GM23248 (cell line): ENCODE measurements at regions not wholly inside any gene's neighbourhood (a gene's known extent, or its start where the extent isn't known, plus 50 kb on each side); places are given as distances from the start of the nearest gene placed in this dataset.

Experiments used
- DNase-seq: peaks from one replicate; pipeline ENCODE4 v3.0.0-alpha.2; 2015
- H2AFZ ChIP-seq: fragments of 200-600 bp; sonication (generic); 2 replicates; pipeline ENCODE4 v1.6.1; 2016; ENCODE audit warnings: antibody characterized with exemption
- H3F3A ChIP-seq: fragments of 200-600 bp; sonication (generic); 2 replicates; pipeline ENCODE4 v1.6.1; 2016; ENCODE audit warnings: mild to moderate bottlenecking, antibody characterized with exemption, mixed run types; ENCODE audit not compliant: insufficient read depth
- H3K27ac ChIP-seq: fragments of 200-600 bp; sonication (generic); 2 replicates; pipeline ENCODE4 v1.5.1; 2016; ENCODE audit warnings: mild to moderate bottlenecking
- H3K27me3 ChIP-seq: fragments of 200-600 bp; sonication (generic); replicated peaks from 2 replicates; pipeline ENCODE4 v1.6.1; 2016; ENCODE audit warnings: mild to moderate bottlenecking; ENCODE audit not compliant: insufficient read depth
- H3K36me3 ChIP-seq: fragments of 200-600 bp; sonication (generic); 2 replicates; pipeline ENCODE4 v1.6.1; 2016; ENCODE audit warnings: low read depth, mild to moderate bottlenecking
- H3K4me1 ChIP-seq: fragments of 200-600 bp; sonication (generic); 2 replicates; pipeline ENCODE4 v1.6.1; 2016; ENCODE audit warnings: mild to moderate bottlenecking; ENCODE audit not compliant: insufficient read depth
- H3K4me2 ChIP-seq: fragments of 200-600 bp; sonication (generic); one replicate; pipeline ENCODE4 v1.6.1; 2016; ENCODE audit warnings: mild to moderate bottlenecking; ENCODE audit not compliant: unreplicated experiment
- H3K4me3 ChIP-seq: fragments of 200-600 bp; sonication (generic); 2 replicates; pipeline ENCODE4 v1.5.1; 2016; ENCODE audit warnings: mild to moderate bottlenecking
- H3K79me2 ChIP-seq: fragments of 200-600 bp; sonication (generic); 2 replicates; pipeline ENCODE4 v1.6.1; 2016; ENCODE audit warnings: mild to moderate bottlenecking; ENCODE audit not compliant: insufficient read depth
- H3K9ac ChIP-seq: fragments of 200-600 bp; sonication (generic); 2 replicates; pipeline ENCODE4 v1.6.1; 2016; ENCODE audit warnings: mild to moderate bottlenecking
- H3K9me2 ChIP-seq: fragments of 200-600 bp; sonication (generic); 2 replicates; pipeline ENCODE4 v1.6.1; 2016; ENCODE audit warnings: mixed run types, mild to moderate bottlenecking, moderate library complexity; ENCODE audit not compliant: insufficient read depth
- H3K9me3 ChIP-seq: fragments of 200-600 bp; sonication (generic); one replicate; pipeline ENCODE4 v1.6.1; 2017; ENCODE audit warnings: low read depth
- H4K20me1 ChIP-seq: fragments of 200-600 bp; sonication (generic); 2 replicates; pipeline ENCODE4 v1.6.0; 2016; ENCODE audit not compliant: insufficient read depth
- EZH2 ChIP-seq: fragments of 200-600 bp; sonication (generic); IDR thresholded peaks from 2 replicates; pipeline ENCODE4 v1.6.1; 2018; ENCODE audit warnings: antibody characterized with exemption, mild to moderate bottlenecking; ENCODE audit not compliant: insufficient read depth, poor library complexity, severe bottlenecking
- EZH2phosphoT487 ChIP-seq: fragments of 200-600 bp; sonication (generic); IDR thresholded peaks from 2 replicates; pipeline ENCODE4 v1.6.1; 2018; ENCODE audit warnings: antibody characterized with exemption, moderate library complexity, mild to moderate bottlenecking, low read depth; ENCODE audit not compliant: insufficient read depth
- WGBS, 2 experiments: methylation state at CpG; one replicate each; pipeline ENCODE4 v1.1.6; 2015 to 2017; ENCODE audit warnings: low lambda C conversion rate in 2 of 2, low coverage in 1 of 2; ENCODE audit errors: missing lambda C conversion rate in 2 of 2; 5-methylcytosine and 5-hydroxymethylcytosine counted together
- in situ Hi-C: fragments of 300-500 bp; cut with MboI; formaldehyde crosslinking; loops from 2 replicates; pipeline ENCODE4 v1.15.0; 2020

DNA sequence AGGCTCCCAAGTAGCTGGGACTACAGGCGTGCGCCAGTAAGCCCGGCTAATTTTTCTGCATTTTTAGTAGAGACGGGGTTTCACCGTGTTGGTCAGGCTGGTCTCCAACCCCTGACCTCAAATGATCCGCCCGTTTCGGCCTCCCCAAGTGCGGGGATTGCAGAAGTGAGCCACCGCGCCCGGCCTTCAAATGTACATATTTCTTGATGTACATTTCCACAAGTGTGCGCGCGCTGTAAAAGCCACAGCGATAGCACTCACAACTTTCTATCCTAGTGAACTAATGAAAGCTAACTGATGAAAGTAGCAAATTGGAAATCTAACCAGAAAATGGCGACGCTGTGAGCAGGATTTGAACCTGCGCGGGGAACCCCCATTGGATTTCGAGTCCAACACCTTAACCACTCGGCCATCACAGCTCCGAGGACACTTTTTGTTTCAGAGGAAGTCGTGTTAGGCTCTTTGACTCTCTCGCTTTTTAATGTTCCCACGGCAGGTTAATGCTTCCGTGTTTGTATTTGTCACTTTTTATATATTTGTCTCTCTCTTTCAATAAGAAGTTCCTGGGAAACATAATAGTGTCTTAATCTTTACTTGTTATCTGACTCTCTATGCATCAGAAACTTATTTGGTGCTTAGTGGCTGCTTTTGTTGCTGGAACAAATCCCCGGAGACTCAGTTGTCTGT lies 199.4 kb upstream of the ZNF184 start:
- WGBS, 2 experiments: 4 to 7% methylated on average over 28 of the region's 28 CpGs
- H2AFZ ChIP-seq: peak overlapping the region; percentile 54
- no peak overlapping the region for H3K9ac ChIP-seq

DNA sequence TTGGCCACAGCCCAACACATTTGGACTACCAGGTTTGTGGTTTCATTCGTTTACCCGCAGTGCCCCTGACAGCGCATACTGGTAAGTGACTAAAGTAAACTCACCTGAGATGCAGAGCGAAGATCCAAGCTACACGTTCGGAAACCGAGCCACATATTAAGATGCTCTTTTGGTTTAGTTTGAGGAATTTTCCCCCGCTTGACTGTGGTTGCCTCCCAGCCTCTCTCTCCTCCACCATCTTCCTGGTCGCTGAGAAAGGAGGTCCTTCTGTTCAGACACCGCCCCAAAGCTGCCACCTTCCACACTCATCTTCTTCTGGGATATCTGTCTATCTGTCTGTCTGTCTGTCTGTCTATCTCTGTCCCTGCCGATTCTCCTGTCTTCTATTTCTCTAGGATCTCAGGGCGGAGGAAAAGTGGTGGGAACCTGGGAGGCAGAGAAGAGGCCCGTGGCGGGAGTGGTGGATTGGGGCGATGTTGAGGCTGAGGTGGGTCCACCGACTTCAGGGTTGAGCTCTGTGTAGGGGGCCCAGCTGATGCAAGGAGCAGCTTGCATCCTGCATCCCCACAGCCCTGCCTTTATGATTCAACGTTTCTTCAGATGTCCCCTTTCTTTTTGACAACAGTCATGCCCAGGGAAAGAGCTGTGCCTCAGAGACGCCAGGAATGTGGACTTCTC lies 196.9 kb upstream of the ZNF184 start:
- peak overlapping the region; percentile 54 for H3K4me2 ChIP-seq
- in situ Hi-C loops: no loop called here
- H3K79me2 ChIP-seq: no peaks in the 10 kb centered on the region
- peak overlapping the region; percentile 56 for H2AFZ ChIP-seq
- no peak overlapping the region for H3K27ac ChIP-seq
- no peaks in the 10 kb centered on the region for H3K9me2 ChIP-seq
- H3K4me3 ChIP-seq: peak overlapping the region; percentile 68
- no peaks in the 10 kb centered on the region for H4K20me1 ChIP-seq
- DNase-seq: no peak
- H3K9ac ChIP-seq: no peak overlapping the region
- 9 to 14% methylated on average over 17 to 18 of the region's 18 CpGs for WGBS, 2 experiments
- H3K36me3 ChIP-seq: no peaks in the 10 kb centered on the region
- H3K27me3 ChIP-seq: 0 out of 2 replicates have a peak, but pooled peaks cover 11% of the 10 kb centered on the region
- TF ChIP-seq EZH2phosphoT487 (no peak), EZH2 (no peak)
- H3K4me1 ChIP-seq: peaks cover 3% of the 10 kb centered on the region; the same call in 1 of the 2 replicates
- no peaks in the 10 kb centered on the region for H3K9me3 ChIP-seq
- peaks cover 50% of the 10 kb centered on the region for H3F3A ChIP-seq

More for the DNA sequence above, 199.4 kb upstream of the ZNF184 start:
- Histone ChIP-seq H3K27ac (no peak overlapping the region), H3K9me2 (no peaks in the 10 kb centered on the region), H3K27me3 (peaks cover 3% of the 10 kb centered on the region; the same call in 1 of the 2 replicates), H3K4me3 (peak overlapping the region; percentile 68), H3K36me3 (no peaks in the 10 kb centered on the region), H3K4me2 (peak overlapping the region; percentile 8), H3K9me3 (no peaks in the 10 kb centered on the region), H3K79me2 (no peaks in the 10 kb centered on the region), H3K4me1 (peaks cover 3% of the 10 kb centered on the region; the same call in 1 of the 2 replicates), H4K20me1 (no peaks in the 10 kb centered on the region), H3F3A (peaks cover 47% of the 10 kb centered on the region)
- peak; percentile 37 for DNase-seq
- in situ Hi-C loops: no loop called here
- TF ChIP-seq EZH2 (no peak), EZH2phosphoT487 (no peak)

DNA sequence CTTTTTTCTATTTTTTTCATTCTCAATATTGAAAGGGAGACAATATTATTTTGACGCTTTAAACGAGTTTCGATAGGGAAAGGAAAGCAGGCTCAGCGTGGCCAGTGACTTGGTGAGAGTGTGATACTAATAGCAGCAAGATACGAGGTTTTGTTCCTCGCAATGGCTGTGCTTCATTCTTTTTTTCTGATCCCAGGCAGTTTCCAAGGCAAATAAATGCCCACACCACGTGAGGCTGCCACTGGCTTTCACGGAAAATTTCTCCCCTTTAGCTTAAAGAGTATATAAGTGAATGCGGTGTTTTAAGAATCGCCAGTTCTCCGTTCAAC lies 196.4 kb upstream of the ZNF184 start:
- 8 to 9% methylated on average over 11 of the region's 11 CpGs for WGBS, 2 experiments
- H3K9me3 ChIP-seq: no peaks in the 10 kb centered on the region
- no peak overlapping the region for H3K9ac ChIP-seq
- peak; percentile 53 for DNase-seq
- no peaks in the 10 kb centered on the region for H3K79me2 ChIP-seq
- no peak for TF ChIP-seq EZH2phosphoT487
- no peak for TF ChIP-seq EZH2
- H3K27ac ChIP-seq: no peak overlapping the region
- H3K4me1 ChIP-seq: peaks cover 3% of the 10 kb centered on the region; the same call in 1 of the 2 replicates
- no peaks in the 10 kb centered on the region for H3K9me2 ChIP-seq
- peak overlapping the region; percentile 54 for H3K4me2 ChIP-seq
- in situ Hi-C loops: no loop called here
- H4K20me1 ChIP-seq: no peaks in the 10 kb centered on the region
- H3K36me3 ChIP-seq: no peaks in the 10 kb centered on the region
- H3K4me3 ChIP-seq: peak overlapping the region; percentile 68
- H3K27me3 ChIP-seq: 0 out of 2 replicates have a peak, but pooled peaks cover 11% of the 10 kb centered on the region
- H2AFZ ChIP-seq: peak overlapping the region; percentile 56
- peaks cover 50% of the 10 kb centered on the region for H3F3A ChIP-seq

DNA sequence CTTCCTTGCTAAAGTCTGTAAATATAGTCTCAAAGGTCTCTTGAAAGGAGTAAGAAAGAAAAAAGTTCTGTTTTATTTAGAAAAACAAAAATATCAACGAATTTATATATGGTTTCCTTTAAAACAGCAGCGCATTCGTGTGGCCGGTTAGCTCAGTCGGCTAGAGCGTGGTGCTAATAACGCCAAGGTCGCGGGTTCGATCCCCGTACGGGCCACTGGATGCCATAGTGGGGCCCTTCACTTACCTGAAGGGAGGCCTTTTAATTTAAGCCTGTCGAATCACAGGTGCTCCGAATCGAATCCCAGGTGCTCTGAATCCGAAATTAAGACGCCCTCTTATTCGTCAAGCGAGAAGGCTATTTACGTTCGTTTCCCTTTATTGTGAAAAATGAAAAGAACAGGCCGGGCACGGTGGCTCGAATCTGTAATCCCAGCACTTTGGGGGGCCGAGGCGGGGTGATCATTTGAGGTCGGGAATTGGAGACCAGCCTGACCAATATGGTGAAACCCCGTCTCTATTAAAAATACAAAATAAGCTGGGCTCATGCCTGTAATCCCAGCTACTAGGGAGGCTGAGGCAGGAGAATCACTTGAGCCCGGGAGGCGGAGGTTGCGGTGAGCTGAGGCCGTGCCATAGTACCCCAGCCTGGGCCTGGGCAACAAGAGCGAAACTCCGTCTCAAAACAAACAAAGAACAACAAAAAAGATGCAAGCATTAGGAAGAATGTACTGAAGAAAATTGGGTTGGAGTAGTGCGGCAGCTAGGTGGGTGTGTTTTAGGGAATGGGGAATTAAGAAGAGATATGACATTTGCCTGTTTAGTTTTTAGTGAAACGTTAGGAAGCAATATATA lies 195.8 kb upstream of the ZNF184 start:
- Histone ChIP-seq H3K36me3 (no peaks in the 10 kb centered on the region), H3K4me1 (peaks cover 3% of the 10 kb centered on the region; the same call in 1 of the 2 replicates), H3K9ac (no peak overlapping the region)

More for the DNA sequence above, 195.8 kb upstream of the ZNF184 start:
- H4K20me1 ChIP-seq: no peaks in the 10 kb centered on the region
- 7 to 8% methylated on average over 36 of the region's 36 CpGs for WGBS, 2 experiments
- in situ Hi-C loops: no loop called here
- H3K27ac ChIP-seq: no peak overlapping the region
- no peaks in the 10 kb centered on the region for H3K9me2 ChIP-seq
- peak overlapping the region; percentile 54 for H3K4me2 ChIP-seq
- DNase-seq: peak; percentile 74
- peaks cover 50% of the 10 kb centered on the region for H3F3A ChIP-seq
- no peaks in the 10 kb centered on the region for H3K9me3 ChIP-seq
- H2AFZ ChIP-seq: peak overlapping the region; percentile 56
- TF ChIP-seq EZH2: no peak
- TF ChIP-seq EZH2phosphoT487: no peak
- peak overlapping the region; percentile 68 for H3K4me3 ChIP-seq
- H3K27me3 ChIP-seq: 0 out of 2 replicates have a peak, but pooled peaks cover 11% of the 10 kb centered on the region
- no peaks in the 10 kb centered on the region for H3K79me2 ChIP-seq
